ENCODE measurements at regions not wholly inside any gene's neighbourhood (a gene's known extent, or its start where the extent isn't known, plus 50 kb on each side); places are given as distances from the start of the nearest gene placed in this dataset.

- TF ChIP-seq CTCF (conservative IDR thresholded peaks at IDR 0.05; ENCODE audit: low read length) (no peak), EZH2phosphoT487 (IDR thresholded peaks at IDR 0.05; ENCODE audit: borderline replicate concordance) (no peak)
Observed at GRCh38 chr2:126539101-126539500, 116.9 kb upstream of the GYPC start.

Measured in Loucy (cell line).